ENCODE measurements at regions not wholly inside any gene's neighbourhood (a gene's known extent, or its start where the extent isn't known, plus 50 kb on each side); places are given as distances from the start of the nearest gene placed in this dataset.

- Histone ChIP-seq H3K27ac (replicated peaks) (no peak overlapping the region), H3K4me3 (replicated peaks; ENCODE audit: insufficient read depth, low read length) (no peak overlapping the region), H3K27me3 (ENCODE audit: insufficient read depth, poor library complexity, severe bottlenecking) (no peaks in the 10 kb centered on the region)
- no peak for DNase-seq (ENCODE audit: low read depth in 1 of 2, low spot score in 1 of 2)
- TF ChIP-seq GABPA (IDR thresholded peaks at IDR 0.05; ENCODE audit: low read depth): no peak
- TF ChIP-seq, protein P1, sequence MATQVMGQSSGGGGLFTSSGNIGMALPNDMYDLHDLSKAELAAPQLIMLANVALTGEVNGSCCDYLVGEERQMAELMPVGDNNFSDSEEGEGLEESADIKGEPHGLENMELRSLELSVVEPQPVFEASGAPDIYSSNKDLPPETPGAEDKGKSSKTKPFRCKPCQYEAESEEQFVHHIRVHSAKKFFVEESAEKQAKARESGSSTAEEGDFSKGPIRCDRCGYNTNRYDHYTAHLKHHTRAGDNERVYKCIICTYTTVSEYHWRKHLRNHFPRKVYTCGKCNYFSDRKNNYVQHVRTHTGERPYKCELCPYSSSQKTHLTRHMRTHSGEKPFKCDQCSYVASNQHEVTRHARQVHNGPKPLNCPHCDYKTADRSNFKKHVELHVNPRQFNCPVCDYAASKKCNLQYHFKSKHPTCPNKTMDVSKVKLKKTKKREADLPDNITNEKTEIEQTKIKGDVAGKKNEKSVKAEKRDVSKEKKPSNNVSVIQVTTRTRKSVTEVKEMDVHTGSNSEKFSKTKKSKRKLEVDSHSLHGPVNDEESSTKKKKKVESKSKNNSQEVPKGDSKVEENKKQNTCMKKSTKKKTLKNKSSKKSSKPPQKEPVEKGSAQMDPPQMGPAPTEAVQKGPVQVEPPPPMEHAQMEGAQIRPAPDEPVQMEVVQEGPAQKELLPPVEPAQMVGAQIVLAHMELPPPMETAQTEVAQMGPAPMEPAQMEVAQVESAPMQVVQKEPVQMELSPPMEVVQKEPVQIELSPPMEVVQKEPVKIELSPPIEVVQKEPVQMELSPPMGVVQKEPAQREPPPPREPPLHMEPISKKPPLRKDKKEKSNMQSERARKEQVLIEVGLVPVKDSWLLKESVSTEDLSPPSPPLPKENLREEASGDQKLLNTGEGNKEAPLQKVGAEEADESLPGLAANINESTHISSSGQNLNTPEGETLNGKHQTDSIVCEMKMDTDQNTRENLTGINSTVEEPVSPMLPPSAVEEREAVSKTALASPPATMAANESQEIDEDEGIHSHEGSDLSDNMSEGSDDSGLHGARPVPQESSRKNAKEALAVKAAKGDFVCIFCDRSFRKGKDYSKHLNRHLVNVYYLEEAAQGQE (IDR thresholded peaks at IDR 0.05; ENCODE audit: insufficient replicate concordance, low read depth): no peak
- TF ChIP-seq SPI1 (IDR thresholded peaks at IDR 0.05; ENCODE audit: borderline replicate concordance, low read depth): no peak
- TF ChIP-seq POLR2AphosphoS5 (IDR thresholded peaks at IDR 0.05; ENCODE audit: low read depth): no peak
- no peak for TF ChIP-seq CTCF (IDR thresholded peaks at IDR 0.05; ENCODE audit: insufficient read depth, low read length)
These were observed 1178.0 kb downstream of the UQCRFS1 start for GRCh38 chr19:28034936-28035335.

DNA sequence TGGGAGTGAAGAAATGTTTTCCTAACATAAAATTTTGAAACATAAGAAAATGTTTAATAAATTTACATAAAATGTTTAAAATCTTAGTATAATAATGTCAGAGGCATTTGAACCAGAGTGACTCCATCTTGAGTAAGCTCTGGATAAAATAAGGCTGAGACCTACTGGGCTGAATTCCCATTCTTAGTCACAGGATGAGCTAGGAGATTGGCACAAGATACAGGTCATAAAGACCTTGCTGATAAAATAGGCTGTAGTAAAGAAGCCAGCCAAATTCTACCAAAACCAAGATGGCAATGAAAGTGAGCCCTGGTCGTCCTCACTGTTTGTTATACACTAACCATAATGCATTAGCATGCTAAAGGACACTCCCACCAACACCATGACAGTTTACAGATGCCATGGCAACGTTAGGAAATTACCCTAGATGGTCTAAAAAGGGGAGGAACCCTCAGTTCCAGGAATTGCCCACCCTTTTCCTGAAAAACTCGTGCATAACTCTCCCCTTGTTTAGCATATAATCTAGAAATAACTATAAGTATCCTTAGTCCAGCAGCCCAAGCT, 1184.0 kb downstream of the UQCRFS1 start:
- no peak overlapping the region for H3K4me3 ChIP-seq (replicated peaks; ENCODE audit: insufficient read depth, low read length)
- H3K27ac ChIP-seq (replicated peaks): no peak overlapping the region
- DNase-seq (ENCODE audit: low read depth in 1 of 2, low spot score in 1 of 2): no peak
- H3K27me3 ChIP-seq (ENCODE audit: insufficient read depth, poor library complexity, severe bottlenecking): no peaks in the 10 kb centered on the region
- no peak for TF ChIP-seq CTCF (IDR thresholded peaks at IDR 0.05; ENCODE audit: insufficient read depth, low read length)
- TF ChIP-seq, protein P1 (IDR thresholded peaks at IDR 0.05; ENCODE audit: insufficient replicate concordance, low read depth): no peak
- TF ChIP-seq SPI1 (IDR thresholded peaks at IDR 0.05; ENCODE audit: borderline replicate concordance, low read depth): no peak
- TF ChIP-seq POLR2AphosphoS5 (IDR thresholded peaks at IDR 0.05; ENCODE audit: low read depth): no peak
- no peak for TF ChIP-seq GABPA (IDR thresholded peaks at IDR 0.05; ENCODE audit: low read depth)

DNA sequence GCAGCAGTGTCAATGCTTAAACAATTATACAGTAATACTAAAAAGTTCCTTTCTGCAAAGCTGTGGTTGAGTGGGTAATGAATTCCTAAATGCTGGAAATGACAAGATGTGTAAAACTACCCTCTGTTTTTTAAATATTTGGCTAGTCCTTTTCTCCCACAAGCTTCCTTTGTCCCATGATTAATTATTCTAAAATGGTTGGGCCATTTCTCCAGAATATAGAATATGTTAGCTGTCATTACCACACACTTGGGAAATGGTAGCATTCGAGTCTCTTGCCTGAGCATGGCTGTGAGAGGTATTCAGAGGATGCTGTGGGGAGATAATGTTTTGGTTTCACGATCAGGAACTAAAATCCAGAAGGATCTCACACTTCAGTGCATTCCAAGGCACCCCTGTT, 1185.8 kb downstream of the UQCRFS1 start:
- no peak overlapping the region for H3K4me3 ChIP-seq (replicated peaks; ENCODE audit: insufficient read depth, low read length)
- no peak overlapping the region for H3K27ac ChIP-seq (replicated peaks)
- H3K27me3 ChIP-seq (ENCODE audit: insufficient read depth, poor library complexity, severe bottlenecking): no peaks in the 10 kb centered on the region
- TF ChIP-seq CTCF (IDR thresholded peaks at IDR 0.05; ENCODE audit: insufficient read depth, low read length): no peak
- no peak for TF ChIP-seq POLR2AphosphoS5 (IDR thresholded peaks at IDR 0.05; ENCODE audit: low read depth)
- no peak for TF ChIP-seq SPI1 (IDR thresholded peaks at IDR 0.05; ENCODE audit: borderline replicate concordance, low read depth)
- TF ChIP-seq GABPA (IDR thresholded peaks at IDR 0.05; ENCODE audit: low read depth): no peak
- TF ChIP-seq, protein P1 (IDR thresholded peaks at IDR 0.05; ENCODE audit: insufficient replicate concordance, low read depth): no peak
- no peak for DNase-seq (ENCODE audit: low read depth in 1 of 2, low spot score in 1 of 2)
